Loucy (cell line): ENCODE measurements at regions not wholly inside any gene's neighbourhood (a gene's known extent, or its start where the extent isn't known, plus 50 kb on each side); places are given as distances from the start of the nearest gene placed in this dataset.
A peak's percentile ranks its signal among the peaks of the same experiment; 100 is the strongest.

Experiments used
- H2AFZ ChIP-seq: fragments of 200-600 bp; sonication (generic); 2 replicates; pipeline ENCODE4 v1.6.0; 2016; ENCODE audit warnings: antibody characterized with exemption, mild to moderate bottlenecking, low read length, moderate library complexity
- H3F3A ChIP-seq: fragments of 200-600 bp; 2 replicates; pipeline ENCODE4 v1.6.0; 2016; ENCODE audit warnings: antibody characterized with exemption, low read depth, mild to moderate bottlenecking
- H3K27me3 ChIP-seq: fragments of 200-600 bp; sonication (generic); 2 replicates; pipeline ENCODE4 v1.6.1; 2014; ENCODE audit warnings: low read length, mild to moderate bottlenecking; ENCODE audit not compliant: insufficient read depth, poor library complexity, severe bottlenecking
- H3K36me3 ChIP-seq: fragments of 200-600 bp; sonication (generic); 2 replicates; pipeline ENCODE4 v1.6.1; 2016; ENCODE audit warnings: low read length; ENCODE audit not compliant: insufficient read depth
- H3K4me1 ChIP-seq: fragments of 200-600 bp; sonication (generic); 2 replicates; pipeline ENCODE4 v1.5.1; 2014; ENCODE audit warnings: low read length, mild to moderate bottlenecking; ENCODE audit not compliant: insufficient read depth, poor library complexity, severe bottlenecking
- H3K4me2 ChIP-seq: fragments of 200-600 bp; sonication (generic); 2 replicates; pipeline ENCODE4 v1.6.0; 2014; ENCODE audit warnings: antibody characterized with exemption, low read length, low read depth, mild to moderate bottlenecking; ENCODE audit not compliant: poor library complexity, severe bottlenecking
- H3K4me3 ChIP-seq: fragments of 200-600 bp; sonication (generic); 2 replicates; pipeline ENCODE4 v1.5.1; 2014; ENCODE audit warnings: low read length, mild to moderate bottlenecking, mixed read lengths; ENCODE audit not compliant: poor library complexity, severe bottlenecking
- H3K79me2 ChIP-seq: fragments of 200-600 bp; sonication (generic); 2 replicates; pipeline ENCODE4 v1.6.1; 2014; ENCODE audit warnings: low read length; ENCODE audit not compliant: insufficient read depth
- H3K9ac ChIP-seq: fragments of 200-600 bp; sonication (generic); 2 replicates; pipeline ENCODE4 v1.6.0; 2014; ENCODE audit warnings: mild to moderate bottlenecking, low read depth, low read length, moderate library complexity; ENCODE audit not compliant: poor library complexity, severe bottlenecking
- H3K9me2 ChIP-seq: fragments of 200-600 bp; sonication (generic); replicated peaks from 2 replicates; pipeline ENCODE4 v1.6.1; 2016; ENCODE audit warnings: low read depth, low read length, mixed read lengths
- H3K9me3 ChIP-seq: fragments of 200-600 bp; sonication (generic); 2 replicates; pipeline ENCODE4 v1.6.1; 2014; ENCODE audit warnings: mild to moderate bottlenecking, antibody characterized with exemption, low read length, low read depth; ENCODE audit not compliant: insufficient read depth
- H4K20me1 ChIP-seq: fragments of 200-600 bp; sonication (generic); 2 replicates; pipeline ENCODE4 v1.6.0; 2014; ENCODE audit warnings: antibody characterized with exemption, low read length, mild to moderate bottlenecking; ENCODE audit not compliant: insufficient read depth, poor library complexity, severe bottlenecking
- CTCF ChIP-seq: fragments of 200-600 bp; sonication (generic); conservative IDR thresholded peaks from 2 replicates; pipeline ENCODE4 v1.5.1; 2014; ENCODE audit warnings: mild to moderate bottlenecking, antibody characterized with exemption, low read length
- EZH2phosphoT487 ChIP-seq: fragments of 200-600 bp; IDR thresholded peaks from 2 replicates; pipeline ENCODE4 v1.6.1; 2018; ENCODE audit warnings: antibody characterized with exemption, mild to moderate bottlenecking, moderate library complexity, borderline replicate concordance

- H3K4me2 ChIP-seq, result peak overlapping the region; percentile 92
These were observed 247.1 kb downstream of the BCOR start for GRCh38 chrX:39850630-39851152.

GRCh38 chrX:39851745-39852455 is 245.9 kb downstream of the BCOR start:
- Histone ChIP-seq H4K20me1 (no peaks in the 10 kb centered on the region), H3K9me2 (no peaks in the 10 kb centered on the region), H3F3A (peaks cover 9% of the 10 kb centered on the region; the same call in 1 of the 2 replicates), H3K9me3 (no peaks in the 10 kb centered on the region), H3K79me2 (peaks cover 30% of the 10 kb centered on the region), H3K4me2 (peak overlapping the region; percentile 92), H3K4me3 (peak overlapping the region; percentile 82), H3K4me1 (peaks cover 66% of the 10 kb centered on the region), H3K27me3 (no peaks in the 10 kb centered on the region), H2AFZ (no peak overlapping the region), H3K36me3 (no peaks in the 10 kb centered on the region), H3K9ac (peak overlapping the region; percentile 93)
- TF ChIP-seq CTCF, result no peak

More at GRCh38 chrX:39850630-39851152, 247.1 kb downstream of the BCOR start:
- H3K27me3 ChIP-seq, result no peaks in the 10 kb centered on the region
- H3K79me2 ChIP-seq, result peaks cover 30% of the 10 kb centered on the region
- no peak for TF ChIP-seq EZH2phosphoT487
- TF ChIP-seq CTCF, result no peak
- H3K36me3 ChIP-seq, result no peaks in the 10 kb centered on the region
- H3K4me1 ChIP-seq, result peaks cover 53% of the 10 kb centered on the region
- H4K20me1 ChIP-seq, result no peaks in the 10 kb centered on the region
- H3K9me2 ChIP-seq, result no peaks in the 10 kb centered on the region
- H3K9me3 ChIP-seq, result no peaks in the 10 kb centered on the region
- peak overlapping the region; percentile 60 for H3K4me3 ChIP-seq
- peak overlapping the region; percentile 93 for H3K9ac ChIP-seq
- peaks cover 9% of the 10 kb centered on the region; the same call in 1 of the 2 replicates for H3F3A ChIP-seq
- no peak overlapping the region for H2AFZ ChIP-seq

GRCh38 chrX:39852491-39852890 is 245.3 kb downstream of the BCOR start:
- Histone ChIP-seq H3K4me1 (peaks cover 67% of the 10 kb centered on the region), H3K4me3 (peak overlapping the region; percentile 82), H2AFZ (no peak overlapping the region), H3K79me2 (peaks cover 30% of the 10 kb centered on the region), H4K20me1 (no peaks in the 10 kb centered on the region), H3K9ac (peak overlapping the region; percentile 93), H3F3A (peaks cover 9% of the 10 kb centered on the region; the same call in 1 of the 2 replicates), H3K27me3 (no peaks in the 10 kb centered on the region), H3K4me2 (peak overlapping the region; percentile 92), H3K36me3 (no peaks in the 10 kb centered on the region), H3K9me2 (no peaks in the 10 kb centered on the region), H3K9me3 (no peaks in the 10 kb centered on the region)
- TF ChIP-seq EZH2phosphoT487, result no peak
- no peak for TF ChIP-seq CTCF
